ENCODE measurements at regions not wholly inside any gene's neighbourhood (a gene's known extent, or its start where the extent isn't known, plus 50 kb on each side); places are given as distances from the start of the nearest gene placed in this dataset.

DNA sequence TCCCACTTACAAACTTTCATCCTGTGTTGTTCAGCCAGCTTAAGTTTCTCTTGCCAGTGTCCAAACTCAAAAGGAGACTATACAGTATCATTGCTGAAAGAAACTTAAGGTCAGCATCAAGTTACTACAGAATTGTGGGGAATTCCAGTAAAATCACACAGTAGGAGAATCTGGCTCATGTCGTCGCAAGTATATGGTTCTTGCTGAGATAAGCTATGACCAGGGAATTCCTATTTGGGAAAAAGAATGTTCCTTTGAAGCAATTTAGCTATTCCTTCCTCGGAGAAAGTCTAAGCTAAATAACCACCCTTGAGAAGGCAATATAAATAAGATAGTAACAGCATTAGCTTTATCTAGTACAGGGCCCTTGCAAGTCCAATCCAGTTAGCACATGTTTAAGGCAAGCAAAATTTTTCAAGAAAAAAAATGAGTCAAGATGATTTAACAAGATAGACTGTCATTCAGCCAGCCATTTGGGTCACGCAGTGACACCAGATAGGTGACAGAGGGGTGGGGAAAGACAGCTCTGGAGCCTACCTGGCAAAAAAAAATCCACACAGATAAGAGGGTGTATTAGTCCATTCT lies 78.2 kb upstream of the THBS1 start:
- DNase-seq (ENCODE audit: low spot score) (no peak), ATAC-seq (ENCODE audit: low FRiP score) (no peak)
- TF ChIP-seq, protein P1, sequence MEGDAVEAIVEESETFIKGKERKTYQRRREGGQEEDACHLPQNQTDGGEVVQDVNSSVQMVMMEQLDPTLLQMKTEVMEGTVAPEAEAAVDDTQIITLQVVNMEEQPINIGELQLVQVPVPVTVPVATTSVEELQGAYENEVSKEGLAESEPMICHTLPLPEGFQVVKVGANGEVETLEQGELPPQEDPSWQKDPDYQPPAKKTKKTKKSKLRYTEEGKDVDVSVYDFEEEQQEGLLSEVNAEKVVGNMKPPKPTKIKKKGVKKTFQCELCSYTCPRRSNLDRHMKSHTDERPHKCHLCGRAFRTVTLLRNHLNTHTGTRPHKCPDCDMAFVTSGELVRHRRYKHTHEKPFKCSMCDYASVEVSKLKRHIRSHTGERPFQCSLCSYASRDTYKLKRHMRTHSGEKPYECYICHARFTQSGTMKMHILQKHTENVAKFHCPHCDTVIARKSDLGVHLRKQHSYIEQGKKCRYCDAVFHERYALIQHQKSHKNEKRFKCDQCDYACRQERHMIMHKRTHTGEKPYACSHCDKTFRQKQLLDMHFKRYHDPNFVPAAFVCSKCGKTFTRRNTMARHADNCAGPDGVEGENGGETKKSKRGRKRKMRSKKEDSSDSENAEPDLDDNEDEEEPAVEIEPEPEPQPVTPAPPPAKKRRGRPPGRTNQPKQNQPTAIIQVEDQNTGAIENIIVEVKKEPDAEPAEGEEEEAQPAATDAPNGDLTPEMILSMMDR (IDR thresholded peaks at IDR 0.05), result no peak

DNA sequence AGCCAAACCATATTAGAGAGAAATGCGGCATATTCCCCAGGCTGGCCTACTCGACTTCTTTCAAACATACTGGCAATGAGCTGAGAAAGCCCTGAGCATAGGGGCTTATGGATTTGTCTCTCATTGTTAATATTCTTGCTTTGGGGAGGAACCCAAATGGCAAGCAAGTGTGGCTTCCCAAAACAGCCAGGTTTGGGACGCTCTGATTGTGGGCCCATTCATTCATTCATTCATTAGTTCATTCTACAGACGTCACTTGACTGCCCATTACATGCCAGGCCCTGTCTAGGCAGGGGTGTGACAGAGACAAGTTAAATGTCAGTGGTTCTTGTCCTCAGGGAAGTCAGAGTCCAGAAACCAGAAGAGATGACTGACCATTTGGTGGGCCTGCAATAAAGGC lies 77.4 kb upstream of the THBS1 start:
- no peak for ATAC-seq (ENCODE audit: low FRiP score)
- TF ChIP-seq, protein P1 (IDR thresholded peaks at IDR 0.05), result no peak
- no peak for DNase-seq (ENCODE audit: low spot score)

DNA sequence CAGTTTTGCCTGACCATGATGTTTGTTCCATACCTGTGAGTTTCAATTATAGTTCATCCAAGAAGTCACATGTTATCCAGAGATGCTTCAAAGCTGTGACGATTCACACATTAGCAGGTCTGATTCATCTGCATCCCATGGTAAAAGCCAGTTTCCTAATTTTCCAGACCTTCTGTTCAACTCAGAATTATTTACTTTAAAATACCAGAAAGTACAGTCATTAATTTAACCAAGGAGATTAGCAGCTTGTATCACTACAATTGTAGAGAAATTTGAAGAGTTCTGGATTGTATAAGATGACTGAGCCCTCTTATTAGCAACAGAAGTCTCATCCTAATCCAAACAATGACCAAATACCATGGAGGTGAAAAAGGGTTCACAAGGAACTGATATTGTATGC lies 76.1 kb upstream of the THBS1 start:
- DNase-seq (ENCODE audit: low spot score), result no peak
- ATAC-seq (ENCODE audit: low FRiP score), result peak; percentile 31
- TF ChIP-seq, protein P1 (IDR thresholded peaks at IDR 0.05), result no peak

DNA sequence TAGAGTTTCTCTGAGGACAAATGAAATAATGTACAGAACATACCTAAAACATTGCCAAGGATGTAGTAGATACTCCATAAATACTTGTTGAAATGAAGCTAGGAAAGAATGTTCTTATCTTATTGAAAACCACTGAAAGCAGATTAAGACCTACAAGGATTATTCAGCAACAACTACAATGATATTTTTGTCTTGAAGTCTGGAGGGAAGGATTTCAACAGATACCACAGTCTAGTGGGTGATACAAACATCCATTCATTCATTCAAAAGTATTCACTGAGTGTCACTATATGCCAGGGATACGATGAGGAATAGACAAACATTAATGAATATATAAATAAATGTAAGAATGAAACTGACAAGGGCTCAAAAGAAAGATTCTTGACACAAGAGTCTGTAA lies 74.7 kb upstream of the THBS1 start:
- no peak for ATAC-seq (ENCODE audit: low FRiP score)
- TF ChIP-seq, protein P1 (IDR thresholded peaks at IDR 0.05), result no peak

DNA sequence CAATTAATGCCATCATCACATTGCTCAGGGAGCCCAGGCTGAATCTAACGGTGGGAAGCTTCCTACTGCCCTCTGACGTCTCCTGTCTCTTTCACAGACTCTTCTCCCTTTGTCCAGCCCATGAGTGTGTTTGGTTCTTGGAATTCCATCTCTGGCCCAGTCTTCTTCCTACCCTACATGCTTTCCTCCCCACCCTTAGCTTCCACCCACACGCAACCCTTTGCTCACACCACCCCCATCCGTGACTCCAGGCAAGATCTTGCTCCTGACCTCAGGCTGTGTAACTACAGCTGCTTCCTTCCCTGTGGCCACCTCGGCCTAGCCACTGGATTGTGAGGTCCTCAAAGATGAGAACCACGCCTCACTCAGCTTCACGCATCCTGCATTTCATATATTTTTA lies 72.3 kb upstream of the THBS1 start:
- TF ChIP-seq, protein P1 (IDR thresholded peaks at IDR 0.05), result no peak
- ATAC-seq (ENCODE audit: low FRiP score) (peak; percentile 15), DNase-seq (ENCODE audit: low spot score) (no peak)

More for the DNA sequence above, 74.7 kb upstream of the THBS1 start:
- no peak for DNase-seq (ENCODE audit: low spot score)

DNA sequence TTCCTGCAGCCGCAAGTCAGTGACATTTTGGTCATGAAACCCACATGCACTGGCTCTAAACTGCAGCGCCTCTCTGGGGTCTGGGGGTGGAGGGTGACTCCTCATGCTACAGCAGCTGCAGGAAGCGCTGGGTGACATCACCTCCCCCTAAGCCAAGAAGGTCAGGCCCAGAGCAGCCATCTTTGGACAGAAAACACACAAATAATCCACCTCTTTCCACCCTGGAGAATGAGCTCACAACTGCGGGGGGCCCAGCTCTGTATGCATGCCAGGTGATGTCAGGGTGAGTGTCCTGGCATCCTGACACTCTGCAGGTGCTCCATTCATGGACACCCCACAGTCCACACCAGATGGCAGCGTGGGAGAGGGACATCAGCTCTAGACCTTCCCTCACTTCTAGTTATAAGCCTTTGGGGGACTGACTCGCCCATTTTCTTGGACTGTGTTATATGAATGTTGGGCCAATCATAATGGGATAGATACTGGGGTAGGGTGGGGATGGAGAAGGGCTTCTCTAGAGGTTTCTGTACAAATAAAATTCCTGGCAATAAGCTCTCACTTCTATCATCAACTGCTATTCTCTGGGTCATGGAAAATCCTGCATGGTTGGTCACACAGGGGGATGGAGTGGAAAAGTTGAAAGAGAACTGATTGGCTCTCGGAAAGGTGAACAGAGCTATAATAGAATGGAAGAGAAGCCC lies 70.7 kb upstream of the THBS1 start:
- DNase-seq (ENCODE audit: low spot score), result no peak
- no peak for ATAC-seq (ENCODE audit: low FRiP score)
- TF ChIP-seq, protein P1 (IDR thresholded peaks at IDR 0.05), result no peak
